ENCODE measurements at regions not wholly inside any gene's neighbourhood (a gene's known extent, or its start where the extent isn't known, plus 50 kb on each side); places are given as distances from the start of the nearest gene placed in this dataset.

DNA sequence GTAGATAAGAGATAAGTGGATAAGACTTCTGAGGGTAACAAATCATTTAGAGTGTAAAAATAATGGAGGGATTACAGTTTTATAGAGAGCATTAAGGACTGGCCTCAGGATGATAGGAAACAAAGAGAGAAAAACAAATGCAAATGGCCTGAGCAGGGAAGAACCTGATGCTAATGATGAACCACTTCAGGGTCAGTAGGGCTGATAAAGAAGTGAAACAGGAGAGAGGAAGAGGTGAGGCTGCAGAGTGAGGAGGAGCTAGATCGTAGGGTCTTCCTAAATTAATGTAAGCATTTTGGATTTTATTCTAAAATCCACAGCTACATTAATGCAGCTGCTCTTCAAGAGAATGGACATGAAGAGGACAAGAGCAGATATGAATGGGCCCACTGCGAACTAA, 698.0 kb upstream of the MEF2C start:
- TF ChIP-seq POLR2AphosphoS5 (IDR thresholded peaks at IDR 0.05; ENCODE audit: low read depth, low read length) (no peak), TAF1 (IDR thresholded peaks at IDR 0.05; ENCODE audit: borderline replicate concordance, low read depth, low read length) (no peak), POLR2A (IDR thresholded peaks at IDR 0.05; ENCODE audit: low read depth, low read length) (no peak)

All from GM12892 (cell line).